Endothelial cell of umbilical vein (primary cell): ENCODE measurements at regions not wholly inside any gene's neighbourhood (a gene's known extent, or its start where the extent isn't known, plus 50 kb on each side); places are given as distances from the start of the nearest gene placed in this dataset.

Experiments used
- BruUV-seq: library from RNA; stranded (reverse); fragments of 400-500 nt; replicated peaks from 2 replicates; lab custom pipeline; 2021; lab: Mats Ljungman, UMichigan
- CTCF ChIA-PET: fragments of 300-600, 350-600 bp; sonication (Branson Sonifier 250); formaldehyde crosslinking; loops from one replicate; lab custom pipeline; 2021; ENCODE audit warnings: antibody characterized with exemption, inconsistent platforms; lab: Charles Lee
- POLR2A ChIA-PET: fragments of 300-600, 350-600 bp; sonication (Branson Sonifier 250); formaldehyde crosslinking; loops from one replicate; lab custom pipeline; 2021; ENCODE audit warnings: antibody characterized with exemption, inconsistent platforms; lab: Charles Lee
- DNase-seq: peaks from one replicate; pipeline ENCODE4 v3.0.0-alpha.2; 2011; ENCODE audit warnings: low read depth, low spot score
- FAIRE-seq: peaks from 2 replicates; lab custom pipeline; 2011; peaks lifted over from hg19 to GRCh38; lab: Jason Lieb, UNC
- H2AFZ ChIP-seq: 2 replicates; pipeline ENCODE4 v1.6.0; 2012; ENCODE audit warnings: low read depth, low read length, control low read depth, inconsistent platforms
- H3K27ac ChIP-seq: 2 replicates; pipeline ENCODE4 v1.5.1; 2011; ENCODE audit warnings: low read depth, mild to moderate bottlenecking, control low read depth, low read length, moderate library complexity; ENCODE audit not compliant: insufficient read depth
- H3K27me3 ChIP-seq, 2 experiments: 2 replicates each; pipeline versions ENCODE4 v1.6.0 to v1.6.1; 2011; ENCODE audit warnings: low read length in 2 of 2, mixed read lengths in 1 of 2; ENCODE audit not compliant: control insufficient read depth in 2 of 2, insufficient read depth in 2 of 2
- H3K36me3 ChIP-seq, 2 experiments: 2 replicates in 1 of 2; 3 replicates in 1 of 2; pipeline ENCODE4 v1.5.1; 2011; ENCODE audit warnings: low read length in 2 of 2, mild to moderate bottlenecking in 1 of 2, moderate library complexity in 1 of 2; ENCODE audit not compliant: control insufficient read depth in 2 of 2, insufficient read depth in 2 of 2; ENCODE audit errors: extremely low read depth in 1 of 2
- H3K4me1 ChIP-seq: 3 replicates; pipeline ENCODE4 v1.5.1; 2011; ENCODE audit warnings: mild to moderate bottlenecking, low read length; ENCODE audit not compliant: control insufficient read depth, insufficient read depth; ENCODE audit errors: extremely low read depth
- H3K4me2 ChIP-seq: 2 replicates; pipeline ENCODE4 v1.6.1; 2011; ENCODE audit warnings: low read length, control low read depth, mixed read lengths; ENCODE audit not compliant: insufficient read depth
- H3K4me3 ChIP-seq, 3 experiments: fragments of 200-600 bp in 1 of 3; sonication (generic), shearing (Covaris generic) in 1 of 3; replicated peaks in 1 of 3; 2 replicates each; pipeline ENCODE4 v1.5.1; 2011 to 2016; ENCODE audit warnings: control low read depth in 3 of 3, low read length in 3 of 3, mild to moderate bottlenecking in 2 of 3, inconsistent platforms in 1 of 3, low read depth in 1 of 3, moderate library complexity in 1 of 3; ENCODE audit not compliant: insufficient read depth in 1 of 3
- H3K79me2 ChIP-seq: 2 replicates; pipeline ENCODE4 v1.6.0; 2012; ENCODE audit warnings: low read length, inconsistent platforms; ENCODE audit not compliant: control insufficient read depth, insufficient read depth
- H3K9ac ChIP-seq: replicated peaks from 2 replicates; pipeline ENCODE3; 2011; ENCODE audit warnings: low read length, control low read depth; ENCODE audit not compliant: insufficient read depth; ENCODE audit errors: extremely low read depth
- H3K9me1 ChIP-seq: replicated peaks from 3 replicates; pipeline ENCODE4 v1.6.0; 2011; ENCODE audit warnings: mild to moderate bottlenecking, low read length; ENCODE audit not compliant: control insufficient read depth, insufficient read depth; ENCODE audit errors: extremely low read depth
- H3K9me3 ChIP-seq: replicated peaks from 2 replicates; pipeline ENCODE4 v1.5.1; 2012; ENCODE audit warnings: low read length, inconsistent platforms; ENCODE audit not compliant: control insufficient read depth, insufficient read depth
- H4K20me1 ChIP-seq: replicated peaks from 2 replicates; pipeline ENCODE3; 2011; ENCODE audit warnings: mild to moderate bottlenecking, low read length; ENCODE audit not compliant: control insufficient read depth, insufficient read depth; ENCODE audit errors: extremely low read depth
- CTCF ChIP-seq, 2 donors: IDR thresholded peaks; 1 replicate in 1 of 2; 2 replicates in 1 of 2; pipeline ENCODE4 v1.5.1; 2011; ENCODE audit warnings: low read length in 2 of 2, mild to moderate bottlenecking in 2 of 2, moderate library complexity in 2 of 2, control low read depth in 1 of 2, inconsistent platforms in 1 of 2, low read depth in 1 of 2; ENCODE audit not compliant: insufficient read depth in 1 of 2; ENCODE audit errors: extremely low read depth in 1 of 2
- EZH2 ChIP-seq: IDR thresholded peaks from 2 replicates; pipeline ENCODE4 v1.6.1; 2012; ENCODE audit warnings: borderline replicate concordance, low read depth, mild to moderate bottlenecking, moderate library complexity, low read length, inconsistent platforms; ENCODE audit not compliant: severe bottlenecking
- FOS ChIP-seq: IDR thresholded peaks from 2 replicates; pipeline ENCODE4 v1.6.1; 2011; ENCODE audit warnings: mild to moderate bottlenecking, low read length, moderate library complexity, borderline replicate concordance; ENCODE audit not compliant: insufficient read depth
- GATA2 ChIP-seq: IDR thresholded peaks from 2 replicates; pipeline ENCODE4 v1.7.0; 2011; ENCODE audit warnings: low read depth, mild to moderate bottlenecking, moderate library complexity, mixed read lengths, low read length; ENCODE audit not compliant: insufficient read length, insufficient read depth
- JUN ChIP-seq: IDR thresholded peaks from 2 replicates; pipeline ENCODE4 v1.6.1; 2011; ENCODE audit warnings: borderline replicate concordance, low read depth; ENCODE audit not compliant: insufficient read length, insufficient read depth
- MAX ChIP-seq: IDR thresholded peaks from 2 replicates; pipeline ENCODE4 v1.6.1; 2011; ENCODE audit not compliant: insufficient read depth, insufficient read length
- MYC ChIP-seq: IDR thresholded peaks from one replicate; pipeline ENCODE4 v1.6.1; 2011; ENCODE audit warnings: mild to moderate bottlenecking, low read depth, low read length
- POLR2A ChIP-seq: IDR thresholded peaks from 2 replicates; pipeline ENCODE4 v1.6.1; 2012; ENCODE audit warnings: low read depth, mild to moderate bottlenecking, control low read depth, low read length
- POLR2AphosphoS5 ChIP-seq: IDR thresholded peaks from 2 replicates; pipeline ENCODE4 v1.6.1; 2012; ENCODE audit warnings: low read depth, mild to moderate bottlenecking, control low read depth, low read length, moderate library complexity; ENCODE audit not compliant: insufficient read depth
- dilution Hi-C: fragments of 300-500 bp; cut with MboI; formaldehyde crosslinking; loops from one replicate; pipeline ENCODE4 v1.15.0; 2019; ENCODE audit warnings: low sequenced_read_pairs; ENCODE audit not compliant: extremely low pct_ligation_motif_present
- intact Hi-C: fragments of 100-400 bp; cut with micrococcal nuclease; formaldehyde crosslinking; loops from one replicate; pipeline ENCODE4 v1.10.0; 2022

GRCh38 chr2:182606728-182607681 lies 109.1 kb upstream of the DNAJC10 start:
- Histone ChIP-seq H3K27ac (no peak overlapping the region), H3K79me2 (no peaks in the 10 kb centered on the region), H4K20me1 (no peaks in the 10 kb centered on the region), H3K9ac (no peak overlapping the region), H3K36me3 (no peaks in the 10 kb centered on the region), H3K9me1 (no peaks in the 10 kb centered on the region), H3K4me2 (no peak overlapping the region), H3K4me3 (no peak overlapping the region), H3K27me3 (no peaks in the 10 kb centered on the region), H3K4me1 (no peaks in the 10 kb centered on the region), H2AFZ (no peak overlapping the region), H3K9me3 (no peaks in the 10 kb centered on the region)
- ChIA-PET CTCF (no interaction called here), POLR2A (no interaction called here)
- intact Hi-C loops (no loop called here), dilution Hi-C loops (no loop called here)
- DNase-seq (no peak), FAIRE-seq (no peak)
- TF ChIP-seq POLR2A: no peak
- TF ChIP-seq GATA2: no peak
- TF ChIP-seq JUN: no peak
- TF ChIP-seq EZH2: no peak
- TF ChIP-seq MAX: no peak
- no peak for TF ChIP-seq FOS
- no peak for TF ChIP-seq CTCF (IDR thresholded peaks at IDR 0.05; ENCODE audit: extremely low read depth in 1 of 2, insufficient read depth in 1 of 2, low read depth in 1 of 2, low read length in 2 of 2)
- no peak for TF ChIP-seq POLR2AphosphoS5
- no peak for TF ChIP-seq MYC
- BruUV-seq: no TSS peak
